ENCODE measurements at regions not wholly inside any gene's neighbourhood (a gene's known extent, or its start where the extent isn't known, plus 50 kb on each side); places are given as distances from the start of the nearest gene placed in this dataset.

- TF ChIP-seq CTCF (conservative IDR thresholded peaks at IDR 0.05 in 1 of 2, IDR thresholded peaks at IDR 0.05 in 1 of 2; ENCODE audit: extremely low read depth in 1 of 2, insufficient read depth in 1 of 2, low read depth in 1 of 2, low read length in 2 of 2) = no peak
- TF ChIP-seq EZH2 (IDR thresholded peaks at IDR 0.05; ENCODE audit: borderline replicate concordance, low read length) = no peak
These were observed 98.9 kb upstream of the SLC5A9 start for GRCh38 chr1:48123647-48124046.
